ENCODE measurements at regions not wholly inside any gene's neighbourhood (a gene's known extent, or its start where the extent isn't known, plus 50 kb on each side); places are given as distances from the start of the nearest gene placed in this dataset.

GRCh38 chr22:27168681-27169080 is 511.3 kb downstream of the MIAT start:
- no peak overlapping the region for H3K4me3 ChIP-seq (ENCODE audit: low read length)
- no peak overlapping the region for H3K27ac ChIP-seq (ENCODE audit: low read length)
- DNase-seq: no peak
- H3K36me3 ChIP-seq (ENCODE audit: control insufficient read depth, insufficient read depth, low read length): no peaks in the 10 kb centered on the region
- H3K27me3 ChIP-seq (ENCODE audit: control insufficient read depth, insufficient read depth, low read length): peaks cover 13% of the 10 kb centered on the region
- peaks cover 5% of the 10 kb centered on the region for H3K4me1 ChIP-seq (ENCODE audit: control insufficient read depth, insufficient read depth, low read length)
- H3K9me3 ChIP-seq (replicated peaks; ENCODE audit: control insufficient read depth, low read depth, low read length): no peaks in the 10 kb centered on the region
- 79% methylated on average over 3 of the region's 3 CpGs for WGBS (ENCODE audit: insufficient coverage)

GRCh38 chr22:27170491-27170890 is 513.1 kb downstream of the MIAT start:
- WGBS (ENCODE audit: insufficient coverage): no CpG with 5 or more reads among the region's 4 CpGs
- Histone ChIP-seq H3K27me3 (ENCODE audit: control insufficient read depth, insufficient read depth, low read length) (peaks cover 25% of the 10 kb centered on the region), H3K9me3 (replicated peaks; ENCODE audit: control insufficient read depth, low read depth, low read length) (no peaks in the 10 kb centered on the region), H3K4me1 (ENCODE audit: control insufficient read depth, insufficient read depth, low read length) (peaks cover 5% of the 10 kb centered on the region), H3K4me3 (ENCODE audit: low read length) (no peak overlapping the region), H3K27ac (ENCODE audit: low read length) (no peak overlapping the region), H3K36me3 (ENCODE audit: control insufficient read depth, insufficient read depth, low read length) (no peaks in the 10 kb centered on the region)
- peak; percentile 83 for DNase-seq

GRCh38 chr22:27171212-27171611 is 513.8 kb downstream of the MIAT start:
- Histone ChIP-seq H3K36me3 (ENCODE audit: control insufficient read depth, insufficient read depth, low read length) (no peaks in the 10 kb centered on the region), H3K4me1 (ENCODE audit: control insufficient read depth, insufficient read depth, low read length) (peaks cover 5% of the 10 kb centered on the region), H3K9me3 (replicated peaks; ENCODE audit: control insufficient read depth, low read depth, low read length) (no peaks in the 10 kb centered on the region), H3K4me3 (ENCODE audit: low read length) (no peak overlapping the region), H3K27ac (ENCODE audit: low read length) (no peak overlapping the region), H3K27me3 (ENCODE audit: control insufficient read depth, insufficient read depth, low read length) (peaks cover 27% of the 10 kb centered on the region)
- no CpG with 5 or more reads among the region's 2 CpGs for WGBS (ENCODE audit: insufficient coverage)
- DNase-seq: no peak

- H3K27me3 ChIP-seq (ENCODE audit: control insufficient read depth, insufficient read depth, low read length): peaks cover 21% of the 10 kb centered on the region
- no peak overlapping the region for H3K27ac ChIP-seq (ENCODE audit: low read length)
- H3K36me3 ChIP-seq (ENCODE audit: control insufficient read depth, insufficient read depth, low read length): no peaks in the 10 kb centered on the region
- DNase-seq: peak; percentile 32
- H3K4me1 ChIP-seq (ENCODE audit: control insufficient read depth, insufficient read depth, low read length): peaks cover 5% of the 10 kb centered on the region
- H3K9me3 ChIP-seq (replicated peaks; ENCODE audit: control insufficient read depth, low read depth, low read length): peaks cover 3% of the 10 kb centered on the region
- WGBS (ENCODE audit: insufficient coverage): 50% methylated on average over 2 of the region's 5 CpGs
- no peak overlapping the region for H3K4me3 ChIP-seq (ENCODE audit: low read length)
Observed at GRCh38 chr22:27173530-27173929, 516.1 kb downstream of the MIAT start.

- 69% methylated on average over 5 of the region's 17 CpGs for WGBS (ENCODE audit: insufficient coverage)
Observed at GRCh38 chr22:27175021-27175838, 517.8 kb downstream of the MIAT start.

GRCh38 chr22:27175974-27176373 is 518.6 kb downstream of the MIAT start:
- Histone ChIP-seq H3K27ac (ENCODE audit: low read length) (no peak overlapping the region), H3K9me3 (replicated peaks; ENCODE audit: control insufficient read depth, low read depth, low read length) (peaks cover 3% of the 10 kb centered on the region), H3K4me3 (ENCODE audit: low read length) (no peak overlapping the region), H3K36me3 (ENCODE audit: control insufficient read depth, insufficient read depth, low read length) (no peaks in the 10 kb centered on the region), H3K27me3 (ENCODE audit: control insufficient read depth, insufficient read depth, low read length) (peaks cover 23% of the 10 kb centered on the region), H3K4me1 (ENCODE audit: control insufficient read depth, insufficient read depth, low read length) (peaks cover 2% of the 10 kb centered on the region)
- no CpG with 5 or more reads among the region's 2 CpGs for WGBS (ENCODE audit: insufficient coverage)
- DNase-seq: no peak

More at GRCh38 chr22:27175021-27175838, 517.8 kb downstream of the MIAT start:
- Histone ChIP-seq H3K27me3 (ENCODE audit: control insufficient read depth, insufficient read depth, low read length) (peaks cover 23% of the 10 kb centered on the region), H3K9me3 (replicated peaks; ENCODE audit: control insufficient read depth, low read depth, low read length) (peaks cover 3% of the 10 kb centered on the region), H3K36me3 (ENCODE audit: control insufficient read depth, insufficient read depth, low read length) (no peaks in the 10 kb centered on the region), H3K4me1 (ENCODE audit: control insufficient read depth, insufficient read depth, low read length) (peaks cover 5% of the 10 kb centered on the region), H3K27ac (ENCODE audit: low read length) (no peak overlapping the region), H3K4me3 (ENCODE audit: low read length) (no peak overlapping the region)
- no peak for DNase-seq

- DNase-seq: no peak
- H3K9me3 ChIP-seq (replicated peaks; ENCODE audit: control insufficient read depth, low read depth, low read length): peaks cover 3% of the 10 kb centered on the region
- WGBS (ENCODE audit: insufficient coverage): 86% methylated on average over 1 of the region's 3 CpGs
- H3K27me3 ChIP-seq (ENCODE audit: control insufficient read depth, insufficient read depth, low read length): peaks cover 15% of the 10 kb centered on the region
- no peak overlapping the region for H3K4me3 ChIP-seq (ENCODE audit: low read length)
- no peaks in the 10 kb centered on the region for H3K4me1 ChIP-seq (ENCODE audit: control insufficient read depth, insufficient read depth, low read length)
- H3K27ac ChIP-seq (ENCODE audit: low read length): no peak overlapping the region
- no peaks in the 10 kb centered on the region for H3K36me3 ChIP-seq (ENCODE audit: control insufficient read depth, insufficient read depth, low read length)
Observed at GRCh38 chr22:27179161-27179560, 521.8 kb downstream of the MIAT start.

GRCh38 chr22:27181537-27181936 is 524.1 kb downstream of the MIAT start:
- Histone ChIP-seq H3K9me3 (replicated peaks; ENCODE audit: control insufficient read depth, low read depth, low read length) (peaks cover under 1% of the 10 kb centered on the region), H3K27me3 (ENCODE audit: control insufficient read depth, insufficient read depth, low read length) (peaks cover 2% of the 10 kb centered on the region), H3K4me3 (ENCODE audit: low read length) (no peak overlapping the region), H3K27ac (ENCODE audit: low read length) (no peak overlapping the region), H3K4me1 (ENCODE audit: control insufficient read depth, insufficient read depth, low read length) (no peaks in the 10 kb centered on the region), H3K36me3 (ENCODE audit: control insufficient read depth, insufficient read depth, low read length) (no peaks in the 10 kb centered on the region)
- 70% methylated on average over 4 of the region's 4 CpGs for WGBS (ENCODE audit: insufficient coverage)
- no peak for DNase-seq

GRCh38 chr22:27183474-27183873 is 526.1 kb downstream of the MIAT start:
- H3K4me3 ChIP-seq (ENCODE audit: low read length): no peak overlapping the region
- no peaks in the 10 kb centered on the region for H3K36me3 ChIP-seq (ENCODE audit: control insufficient read depth, insufficient read depth, low read length)
- 79% methylated on average over 6 of the region's 6 CpGs for WGBS (ENCODE audit: insufficient coverage)
- no peak for DNase-seq
- no peaks in the 10 kb centered on the region for H3K4me1 ChIP-seq (ENCODE audit: control insufficient read depth, insufficient read depth, low read length)
- peaks cover 2% of the 10 kb centered on the region for H3K27me3 ChIP-seq (ENCODE audit: control insufficient read depth, insufficient read depth, low read length)
- no peaks in the 10 kb centered on the region for H3K9me3 ChIP-seq (replicated peaks; ENCODE audit: control insufficient read depth, low read depth, low read length)
- H3K27ac ChIP-seq (ENCODE audit: low read length): no peak overlapping the region

- no CpG with 5 or more reads among the region's 3 CpGs for WGBS (ENCODE audit: insufficient coverage)
- no peak overlapping the region for H3K4me3 ChIP-seq (ENCODE audit: low read length)
- no peak for DNase-seq
- H3K4me1 ChIP-seq (ENCODE audit: control insufficient read depth, insufficient read depth, low read length): no peaks in the 10 kb centered on the region
- H3K27me3 ChIP-seq (ENCODE audit: control insufficient read depth, insufficient read depth, low read length): peaks cover 3% of the 10 kb centered on the region
- H3K27ac ChIP-seq (ENCODE audit: low read length): no peak overlapping the region
- no peaks in the 10 kb centered on the region for H3K36me3 ChIP-seq (ENCODE audit: control insufficient read depth, insufficient read depth, low read length)
- no peaks in the 10 kb centered on the region for H3K9me3 ChIP-seq (replicated peaks; ENCODE audit: control insufficient read depth, low read depth, low read length)
Observed at GRCh38 chr22:27185099-27185709, 527.8 kb downstream of the MIAT start.
